Keratinocyte (primary cell): ENCODE measurements at regions not wholly inside any gene's neighbourhood (a gene's known extent, or its start where the extent isn't known, plus 50 kb on each side); places are given as distances from the start of the nearest gene placed in this dataset.

Experiments
- CTCF ChIP-seq, 3 experiments: IDR thresholded peaks in 1 of 3; conservative IDR thresholded peaks in 1 of 3; optimal IDR thresholded peaks in 1 of 3; 2 replicates in 2 of 3; 3 replicates in 1 of 3; pipeline versions ENCODE3 to v1.5.1; 2011; ENCODE audit warnings: low read length in 3 of 3, mild to moderate bottlenecking in 3 of 3, moderate library complexity in 2 of 3, control low read depth in 1 of 3, inconsistent platforms in 1 of 3; ENCODE audit not compliant: insufficient read depth in 2 of 3; ENCODE audit errors: extremely low read depth in 1 of 3
- EZH2 ChIP-seq: IDR thresholded peaks from one replicate; pipeline ENCODE4 v1.6.1; 2012; ENCODE audit warnings: inconsistent platforms, mild to moderate bottlenecking, low read length, moderate library complexity

GRCh38 chr5:32165-32564, 59.8 kb upstream of the PLEKHG4B start:
- TF ChIP-seq CTCF (optimal IDR thresholded peaks at IDR 0.05 in 1 of 3, IDR thresholded peaks at IDR 0.05 in 1 of 3, conservative IDR thresholded peaks at IDR 0.05 in 1 of 3; ENCODE audit: extremely low read depth in 1 of 3, insufficient read depth in 2 of 3, low read length in 3 of 3) (no peak), EZH2 (no peak)
